IMR-90 (cell line): ENCODE measurements at regions not wholly inside any gene's neighbourhood (a gene's known extent, or its start where the extent isn't known, plus 50 kb on each side); places are given as distances from the start of the nearest gene placed in this dataset.
A peak's percentile ranks its signal among the peaks of the same experiment; 100 is the strongest.

Experiments
- ATAC-seq: fragments of 200-7000 bp; cut with Tn5 transposase; 2 replicates; pipeline ENCODE4 v1.9.1; 2020; ENCODE audit warnings: low read depth, mild to moderate bottlenecking, moderate library complexity
- BruUV-seq: library from RNA; stranded (reverse); fragments of 400-500 nt; replicated peaks from 2 replicates; lab custom pipeline; 2021; lab: Mats Ljungman, UMichigan
- CTCF ChIA-PET: fragments of 300-600 bp; formaldehyde crosslinking; extraction: SDS; loops from one replicate; lab custom pipeline; 2021; ENCODE audit warnings: antibody characterized with exemption; lab: Yijun Ruan, JAX
- POLR2A ChIA-PET: fragments of 300-600 bp; sonication (Branson Sonifier 250); formaldehyde crosslinking; loops from one replicate; lab custom pipeline; 2022; ENCODE audit warnings: antibody characterized with exemption; ENCODE audit not compliant: unreplicated experiment; lab: Charles Lee
- DNase-seq: peaks from one replicate; pipeline ENCODE4 v3.0.0; 2013
- H2AFZ ChIP-seq: replicated peaks from 2 replicates; pipeline ENCODE3; 2013; ENCODE audit warnings: low read length, mild to moderate bottlenecking; ENCODE audit not compliant: poor library complexity
- H2AK5ac ChIP-seq: 2 replicates; pipeline ENCODE4 v1.6.1; 2013; ENCODE audit warnings: low read depth, low read length, inconsistent platforms
- H2AK9ac ChIP-seq: replicated peaks from 2 replicates; pipeline ENCODE3; 2013; ENCODE audit warnings: mild to moderate bottlenecking, low read depth, low read length, moderate library complexity; ENCODE audit not compliant: poor library complexity
- H2BK120ac ChIP-seq: 2 replicates; pipeline ENCODE4 v1.6.1; 2013; ENCODE audit warnings: low read depth, low read length, inconsistent platforms
- H2BK15ac ChIP-seq: 3 replicates; pipeline ENCODE4 v1.6.1; 2013; ENCODE audit warnings: low read depth, low read length, inconsistent platforms
- H2BK20ac ChIP-seq: 2 replicates; pipeline ENCODE4 v1.6.1; 2013; ENCODE audit warnings: low read depth, mild to moderate bottlenecking, inconsistent platforms, low read length, moderate library complexity
- H2BK5ac ChIP-seq: 2 replicates; pipeline ENCODE4 v1.6.1; 2013; ENCODE audit warnings: mild to moderate bottlenecking, low read depth, low read length, inconsistent platforms; ENCODE audit not compliant: poor library complexity, severe bottlenecking
- H3K14ac ChIP-seq: replicated peaks from 2 replicates; pipeline ENCODE4 v1.6.1; 2013; ENCODE audit warnings: low read depth, low read length, inconsistent platforms
- H3K18ac ChIP-seq: 2 replicates; pipeline ENCODE4 v1.6.1; 2013; ENCODE audit warnings: low read depth, low read length, control low read depth
- H3K23ac ChIP-seq: 2 replicates; pipeline ENCODE4 v1.6.1; 2013; ENCODE audit warnings: low read depth, low read length, inconsistent platforms
- H3K27ac ChIP-seq: 2 replicates; pipeline ENCODE4 v1.5.1; 2013; ENCODE audit warnings: mild to moderate bottlenecking, control low read depth, low read length; ENCODE audit not compliant: insufficient read depth
- H3K27me3 ChIP-seq: 2 replicates; pipeline ENCODE4 v1.6.1; 2013; ENCODE audit warnings: low read length; ENCODE audit not compliant: control insufficient read depth, insufficient read depth
- H3K36me3 ChIP-seq: 2 replicates; pipeline ENCODE4 v1.6.1; 2013; ENCODE audit warnings: low read length, mixed read lengths; ENCODE audit not compliant: control insufficient read depth, insufficient read depth
- H3K4ac ChIP-seq: 2 replicates; pipeline ENCODE4 v1.6.1; 2013; ENCODE audit warnings: low read depth, low read length, inconsistent platforms
- H3K4me1 ChIP-seq: 2 replicates; pipeline ENCODE4 v1.6.1; 2013; ENCODE audit warnings: low read length, mixed read lengths; ENCODE audit not compliant: control insufficient read depth, insufficient read depth
- H3K4me2 ChIP-seq: 2 replicates; pipeline ENCODE4 v1.6.1; 2013; ENCODE audit warnings: low read depth, mild to moderate bottlenecking, control low read depth, low read length, moderate library complexity
- H3K4me3 ChIP-seq: 2 replicates; pipeline ENCODE4 v1.5.1; 2013; ENCODE audit warnings: low read depth, mild to moderate bottlenecking, control low read depth, low read length, moderate library complexity; ENCODE audit not compliant: insufficient read depth
- H3K56ac ChIP-seq: 2 replicates; pipeline ENCODE4 v1.6.1; 2013; ENCODE audit warnings: low read length, inconsistent platforms; ENCODE audit not compliant: insufficient read depth; ENCODE audit errors: extremely low read depth
- H3K79me1 ChIP-seq, 2 experiments: 2 replicates each; pipeline ENCODE4 v1.6.1; 2013; ENCODE audit warnings: low read length in 2 of 2, inconsistent platforms in 1 of 2, low read depth in 1 of 2
- H3K9ac ChIP-seq: 2 replicates; pipeline ENCODE4 v1.6.1; 2013; ENCODE audit warnings: low read depth, low read length, control low read depth
- H3K9me1 ChIP-seq: 2 replicates; pipeline ENCODE4 v1.6.1; 2013; ENCODE audit warnings: low read length, inconsistent platforms; ENCODE audit not compliant: insufficient read depth
- H3K9me3 ChIP-seq: 2 replicates; pipeline ENCODE4 v1.6.1; 2013; ENCODE audit warnings: low read length; ENCODE audit not compliant: control insufficient read depth, insufficient read depth
- H4K20me1 ChIP-seq: 2 replicates; pipeline ENCODE4 v1.6.1; 2013; ENCODE audit warnings: low read length, inconsistent platforms; ENCODE audit not compliant: insufficient read depth
- H4K5ac ChIP-seq: 2 replicates; pipeline ENCODE4 v1.6.1; 2013; ENCODE audit warnings: mild to moderate bottlenecking, low read depth, low read length, control low read depth
- H4K8ac ChIP-seq, 2 experiments: 2 replicates each; pipeline ENCODE4 v1.6.1; 2013; ENCODE audit warnings: low read depth in 2 of 2, low read length in 2 of 2, control low read depth in 1 of 2, inconsistent platforms in 1 of 2
- H4K91ac ChIP-seq: 2 replicates; pipeline ENCODE4 v1.6.1; 2013; ENCODE audit warnings: low read depth, low read length, inconsistent platforms; ENCODE audit not compliant: insufficient read depth
- BHLHE40 ChIP-seq: fragments of 150-350 bp; IDR thresholded peaks from 2 replicates; pipeline ENCODE4 v1.6.1; 2016; ENCODE audit warnings: mild to moderate bottlenecking, low read depth, low read length
- CEBPB ChIP-seq: IDR thresholded peaks from 2 replicates; pipeline ENCODE4 v1.6.1; 2012; ENCODE audit warnings: low read depth, low read length, improper control_type of control experiment
- CHD1 ChIP-seq: IDR thresholded peaks from 2 replicates; pipeline ENCODE4 v1.6.1; 2012; ENCODE audit warnings: low read depth, low read length, improper control_type of control experiment
- CTCF ChIP-seq: conservative IDR thresholded peaks from 2 replicates; pipeline ENCODE4 v1.5.1; 2012; ENCODE audit warnings: mild to moderate bottlenecking, low read depth, low read length, improper control_type of control experiment
- FOS ChIP-seq: fragments of 150-350 bp; IDR thresholded peaks from 2 replicates; pipeline ENCODE4 v1.6.1; 2016; ENCODE audit warnings: low read depth, low read length
- MAFK ChIP-seq: IDR thresholded peaks from 2 replicates; pipeline ENCODE4 v1.6.1; 2012; ENCODE audit warnings: low read depth, low read length, improper control_type of control experiment
- MAZ ChIP-seq: IDR thresholded peaks from 2 replicates; pipeline ENCODE4 v1.6.1; 2012; ENCODE audit warnings: low read depth, mild to moderate bottlenecking, low read length, improper control_type of control experiment, moderate library complexity, borderline replicate concordance
- MXI1 ChIP-seq: IDR thresholded peaks from 2 replicates; pipeline ENCODE4 v1.6.1; 2012; ENCODE audit warnings: low read depth, mild to moderate bottlenecking, low read length, moderate library complexity, borderline replicate concordance
- NFE2L2 ChIP-seq: fragments of 150-350 bp; IDR thresholded peaks from 2 replicates; pipeline ENCODE4 v1.6.1; 2016; ENCODE audit warnings: low read depth, mild to moderate bottlenecking, low read length
- POLR2A ChIP-seq: IDR thresholded peaks from 2 replicates; pipeline ENCODE4 v1.6.1; 2012; ENCODE audit warnings: mild to moderate bottlenecking, low read depth, low read length
- RAD21 ChIP-seq: IDR thresholded peaks from 2 replicates; pipeline ENCODE4 v1.6.1; 2012; ENCODE audit warnings: low read length, improper control_type of control experiment
- RFX5 ChIP-seq: IDR thresholded peaks from 2 replicates; pipeline ENCODE4 v1.8.0; 2012; ENCODE audit warnings: low read depth, mild to moderate bottlenecking, low read length, moderate library complexity
- SMC3 ChIP-seq: fragments of 150-350 bp; IDR thresholded peaks from 2 replicates; pipeline ENCODE4 v1.6.1; 2016; ENCODE audit warnings: low read depth, mild to moderate bottlenecking, antibody characterized with exemption, low read length, moderate library complexity
- WGBS, 2 experiments: methylation state at CpG; one replicate each; pipeline versions ENCODE4 v1.1.5 to v1.1.7; 2013; ENCODE audit warnings: missing lambda C conversion rate in 2 of 2; ENCODE audit not compliant: insufficient read length in 1 of 2; ENCODE audit errors: extremely low coverage in 2 of 2; 5-methylcytosine and 5-hydroxymethylcytosine counted together
- dilution Hi-C: fragments of 300-500 bp; cut with HindIII; formaldehyde crosslinking; loops from one replicate; pipeline ENCODE4 v1.14.3; 2018; ENCODE audit warnings: low sequenced_read_pairs; ENCODE audit not compliant: unreplicated experiment
- in situ Hi-C: fragments of 300-500 bp; cut with MboI; formaldehyde crosslinking; loops from 3 replicates; pipeline ENCODE4 v1.14.3; 2019; ENCODE audit warnings: low sequenced_read_pairs, inconsistent platforms, mixed read lengths
- intact Hi-C: fragments of 100-400 bp; cut with micrococcal nuclease; formaldehyde crosslinking; loops from 2 replicates; pipeline ENCODE4 v1.10.0; 2022
- TF ChIP-seq, protein P1 (sequence below): fragments of 150-350 bp; IDR thresholded peaks from 2 replicates; pipeline ENCODE4 v1.6.1; 2016; ENCODE audit warnings: low read depth, mild to moderate bottlenecking, low read length, moderate library complexity, borderline replicate concordance
- TF ChIP-seq, protein P2 (sequence below): fragments of 150-350 bp; IDR thresholded peaks from 2 replicates; pipeline ENCODE4 v1.6.1; 2017; ENCODE audit warnings: mild to moderate bottlenecking, antibody characterized with exemption, low read length, low read depth

DNA sequence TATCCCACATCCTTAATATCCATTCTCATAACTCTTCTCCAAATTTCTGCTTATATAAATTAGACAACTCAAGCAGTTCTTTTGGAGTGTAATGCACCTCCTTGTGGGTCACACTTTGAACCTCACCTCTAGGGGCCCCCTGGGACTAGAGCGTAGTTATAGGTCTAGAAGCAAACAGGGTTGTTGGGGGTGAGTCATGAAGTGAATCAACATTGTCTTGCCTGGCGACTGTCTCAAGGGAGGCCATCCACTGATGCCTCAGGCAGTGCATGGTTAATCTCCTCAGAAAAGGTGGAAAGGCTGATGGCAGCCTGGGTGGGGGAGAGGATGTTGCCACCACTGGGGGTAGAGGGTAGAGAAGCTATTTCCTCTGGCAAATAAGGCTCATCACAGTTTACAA, 129.1 kb downstream of the TNFRSF21 start:
- no peak overlapping the region for H4K91ac ChIP-seq
- POLR2A ChIA-PET: no interaction called here
- H2BK5ac ChIP-seq: no peak overlapping the region
- no peak overlapping the region for H2AK5ac ChIP-seq
- TF ChIP-seq MAZ (no peak), RFX5 (no peak), SMC3 (no peak), FOS (no peak), CEBPB (no peak), MXI1 (no peak), CHD1 (no peak), BHLHE40 (no peak), MAFK (no peak), NFE2L2 (no peak), CTCF (no peak), POLR2A (no peak), RAD21 (no peak)
- TF ChIP-seq, protein P1, sequence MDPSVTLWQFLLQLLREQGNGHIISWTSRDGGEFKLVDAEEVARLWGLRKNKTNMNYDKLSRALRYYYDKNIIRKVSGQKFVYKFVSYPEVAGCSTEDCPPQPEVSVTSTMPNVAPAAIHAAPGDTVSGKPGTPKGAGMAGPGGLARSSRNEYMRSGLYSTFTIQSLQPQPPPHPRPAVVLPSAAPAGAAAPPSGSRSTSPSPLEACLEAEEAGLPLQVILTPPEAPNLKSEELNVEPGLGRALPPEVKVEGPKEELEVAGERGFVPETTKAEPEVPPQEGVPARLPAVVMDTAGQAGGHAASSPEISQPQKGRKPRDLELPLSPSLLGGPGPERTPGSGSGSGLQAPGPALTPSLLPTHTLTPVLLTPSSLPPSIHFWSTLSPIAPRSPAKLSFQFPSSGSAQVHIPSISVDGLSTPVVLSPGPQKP: no peak
- TF ChIP-seq, protein P2, sequence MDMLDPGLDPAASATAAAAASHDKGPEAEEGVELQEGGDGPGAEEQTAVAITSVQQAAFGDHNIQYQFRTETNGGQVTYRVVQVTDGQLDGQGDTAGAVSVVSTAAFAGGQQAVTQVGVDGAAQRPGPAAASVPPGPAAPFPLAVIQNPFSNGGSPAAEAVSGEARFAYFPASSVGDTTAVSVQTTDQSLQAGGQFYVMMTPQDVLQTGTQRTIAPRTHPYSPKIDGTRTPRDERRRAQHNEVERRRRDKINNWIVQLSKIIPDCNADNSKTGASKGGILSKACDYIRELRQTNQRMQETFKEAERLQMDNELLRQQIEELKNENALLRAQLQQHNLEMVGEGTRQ: no peak
- DNase-seq (peak; percentile 44), ATAC-seq (peak; percentile 46; the same call in 1 of the 2 replicates)
- H3K36me3 ChIP-seq: no peaks in the 10 kb centered on the region
- H3K18ac ChIP-seq: no peak overlapping the region
- no peak overlapping the region for H3K27ac ChIP-seq
- in situ Hi-C loops: no loop called here
- WGBS, 2 experiments: no CpG with 5 or more reads among the region's 2 CpGs
- intact Hi-C loops: no loop called here
- no peak overlapping the region for H4K5ac ChIP-seq
- dilution Hi-C loops: no loop called here
- H4K8ac ChIP-seq: no peak overlapping the region
- CTCF ChIA-PET: no interaction called here
- H2BK120ac ChIP-seq: no peak overlapping the region
- H3K4me2 ChIP-seq: no peak overlapping the region
- no peak overlapping the region for H2BK15ac ChIP-seq
- H3K56ac ChIP-seq: no peak overlapping the region
- no TSS peak for BruUV-seq
- H3K14ac ChIP-seq: no peak overlapping the region
- H3K9ac ChIP-seq: no peak overlapping the region
- H3K79me1 ChIP-seq: no peaks in the 10 kb centered on the region
- H3K27me3 ChIP-seq: no peaks in the 10 kb centered on the region
- no peak overlapping the region for H2AK9ac ChIP-seq
- no peak overlapping the region for H3K4me3 ChIP-seq
- no peak overlapping the region for H2BK20ac ChIP-seq
- H3K4me1 ChIP-seq: no peaks in the 10 kb centered on the region
- H4K20me1 ChIP-seq: no peaks in the 10 kb centered on the region
- no peak overlapping the region for H3K4ac ChIP-seq
- H3K9me3 ChIP-seq: no peaks in the 10 kb centered on the region
- H3K23ac ChIP-seq: no peak overlapping the region
- no peaks in the 10 kb centered on the region for H3K9me1 ChIP-seq
- peak overlapping the region; percentile 49 for H2AFZ ChIP-seq
